ENCODE measurements at regions not wholly inside any gene's neighbourhood (a gene's known extent, or its start where the extent isn't known, plus 50 kb on each side); places are given as distances from the start of the nearest gene placed in this dataset.

DNA sequence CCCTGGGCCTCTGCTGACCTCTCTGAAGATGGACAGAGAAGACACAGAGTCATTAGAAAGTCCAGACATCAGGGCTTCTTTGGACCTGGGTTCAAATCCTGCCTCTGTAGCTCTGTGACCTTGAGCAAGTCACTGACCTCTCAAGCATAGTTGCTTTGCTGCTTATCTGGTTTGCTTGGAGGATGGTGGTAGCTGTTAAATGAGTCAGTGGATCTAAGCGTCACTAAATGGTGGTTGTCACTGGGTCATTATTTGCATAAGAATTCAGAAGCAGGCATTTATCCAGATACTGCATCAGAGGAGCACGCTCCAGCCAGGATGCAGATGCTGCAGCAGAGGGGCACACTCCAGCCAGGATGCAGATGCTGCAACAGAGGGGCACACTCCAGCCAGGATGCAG is 229.2 kb downstream of the GLI2 start:
- no peak overlapping the region for H3K27ac ChIP-seq
- peaks cover 29 to 38% of the 10 kb centered on the region in 2 donors for H3K4me1 ChIP-seq (replicated peaks in 1 of 2)
- in situ Hi-C loops (cut with MboI; ENCODE audit: low pct_unique_long_range_greater_than_20kb in 2 of 9, low sequenced_read_pairs in 9 of 9, unreplicated experiment in 9 of 9) = no loop called here
- no peak for ATAC-seq (replicated peaks in 6 of 8)
- WGBS, 10 experiments = 50 to 100% (median 80%) methylated on average over 1 to 2 of the region's 2 CpGs; no CpG with 5 or more reads in 5 of the 10 experiments
- no peak overlapping the region for H3K4me3 ChIP-seq

DNA sequence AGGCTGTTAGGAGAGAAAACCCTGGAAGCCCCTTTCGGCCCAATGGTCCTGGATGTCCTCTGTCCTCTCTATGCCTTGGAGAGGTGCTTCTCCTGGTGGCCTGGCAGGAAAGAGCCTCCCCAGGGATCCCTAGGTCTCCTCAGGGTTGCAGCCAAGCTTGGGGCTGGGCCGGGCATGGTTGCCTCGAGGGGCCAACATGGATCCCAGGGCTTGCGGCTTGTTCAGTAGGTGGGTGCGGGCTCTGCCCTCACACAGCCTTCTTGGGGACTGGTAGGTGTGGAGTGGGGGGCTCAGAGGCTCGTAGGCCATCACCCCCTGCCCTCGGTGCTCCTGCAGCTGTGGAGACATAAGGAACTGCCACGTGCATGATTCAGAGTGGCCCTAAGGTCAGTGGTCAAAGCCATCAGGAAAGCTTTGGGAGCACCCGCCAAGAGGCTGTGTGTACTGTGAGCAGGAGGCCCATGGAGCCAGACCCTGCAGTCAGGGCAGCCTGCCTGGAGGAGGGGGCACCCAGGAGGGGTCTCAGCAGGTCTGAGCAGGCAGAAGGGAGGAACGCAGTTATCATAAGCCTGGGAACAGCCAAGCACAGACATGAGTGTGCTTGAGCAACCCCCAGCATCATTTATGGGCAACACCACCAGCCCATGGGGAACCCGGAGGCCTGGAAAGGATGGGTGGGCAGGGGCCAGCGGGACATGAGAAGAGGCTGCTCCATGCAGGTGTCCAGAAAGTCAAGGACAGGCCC is 231.0 kb downstream of the GLI2 start:
- 80 to 100% (median 93%) methylated on average over 1 to 7 of the region's 12 CpGs; no CpG with 5 or more reads in 5 of the 10 experiments for WGBS, 10 experiments
- in situ Hi-C loops (cut with MboI; ENCODE audit: low pct_unique_long_range_greater_than_20kb in 2 of 9, low sequenced_read_pairs in 9 of 9, unreplicated experiment in 9 of 9) = no loop called here
- Histone ChIP-seq H3K27ac (no peak overlapping the region), H3K4me1 (replicated peaks in 1 of 2) (peaks cover 20% of the 10 kb centered on the region in 2 donors), H3K4me3 (no peak overlapping the region)
- ATAC-seq (replicated peaks in 6 of 8) = no peak

GRCh38 chr2:120968307-120969015 is 232.8 kb downstream of the GLI2 start:
- Histone ChIP-seq H3K27ac (no peak overlapping the region), H3K4me1 (replicated peaks in 1 of 2) (peaks cover 4 to 13% of the 10 kb centered on the region in 2 donors), H3K4me3 (no peak overlapping the region)
- ATAC-seq (replicated peaks in 6 of 8) = no peak
- WGBS, 10 experiments = 93 to 100% (median 100%) methylated on average over 1 to 8 of the region's 30 CpGs; no CpG with 5 or more reads in 3 of the 10 experiments
- in situ Hi-C loops (cut with MboI; ENCODE audit: low pct_unique_long_range_greater_than_20kb in 2 of 9, low sequenced_read_pairs in 9 of 9, unreplicated experiment in 9 of 9) = no loop called here

DNA sequence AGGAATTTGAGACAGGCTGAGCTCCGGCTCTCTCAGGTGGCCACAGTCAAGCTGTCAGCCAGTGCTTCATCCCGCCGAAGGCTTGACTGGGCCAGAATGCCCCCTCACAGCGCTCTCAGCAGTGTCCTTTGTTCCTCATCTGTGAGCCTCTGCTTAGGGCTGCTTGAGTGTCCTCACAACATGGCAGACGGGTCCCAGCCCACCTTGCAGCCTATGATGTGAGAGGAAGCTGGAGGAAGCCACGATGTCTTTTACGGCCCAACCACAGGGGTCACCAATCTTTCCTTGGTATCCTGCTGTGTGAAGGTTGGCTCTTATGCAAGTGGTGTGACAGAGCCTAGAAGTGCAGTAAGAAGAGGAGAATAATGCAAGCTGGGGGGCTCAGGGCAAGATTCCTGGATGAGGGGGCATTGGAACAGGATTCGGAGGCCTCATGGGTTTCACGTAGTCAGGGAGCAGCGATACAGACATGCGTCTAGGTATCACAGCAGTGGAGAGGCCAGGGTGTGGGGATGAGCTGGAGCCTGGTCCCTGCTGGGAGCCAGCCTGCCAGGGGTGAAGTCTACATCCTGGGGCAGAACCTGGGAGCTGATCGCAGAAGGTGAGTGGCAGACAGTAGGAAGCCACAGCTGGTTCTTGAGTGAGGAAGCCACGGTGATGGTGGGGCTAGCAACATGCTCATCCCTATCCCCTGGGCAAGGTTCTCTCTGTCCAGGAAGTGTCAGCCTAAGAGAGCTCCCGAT is 234.1 kb downstream of the GLI2 start:
- ATAC-seq (replicated peaks in 6 of 8) = no peak
- no peak overlapping the region for H3K27ac ChIP-seq
- 75 to 93% (median 91%) methylated on average over 2 to 8 of the region's 14 CpGs; no CpG with 5 or more reads in 4 of the 10 experiments for WGBS, 10 experiments
- peaks cover 0 to 1% of the 10 kb centered on the region in 2 donors for H3K4me1 ChIP-seq (replicated peaks in 1 of 2)
- in situ Hi-C loops (cut with MboI; ENCODE audit: low pct_unique_long_range_greater_than_20kb in 2 of 9, low sequenced_read_pairs in 9 of 9, unreplicated experiment in 9 of 9) = no loop called here
- H3K4me3 ChIP-seq = no peak overlapping the region

- Histone ChIP-seq H3K27ac (no peak overlapping the region), H3K4me3 (no peak overlapping the region), H3K4me1 (replicated peaks in 1 of 2) (peaks cover 0 to 6% of the 10 kb centered on the region in 2 donors)
- ATAC-seq (replicated peaks in 6 of 8) = no peak
- in situ Hi-C loops (cut with MboI; ENCODE audit: low pct_unique_long_range_greater_than_20kb in 2 of 9, low sequenced_read_pairs in 9 of 9, unreplicated experiment in 9 of 9) = no loop called here
- 93 to 100% (median 95%) methylated on average over 2 to 4 of the region's 12 CpGs; no CpG with 5 or more reads in 7 of the 10 experiments for WGBS, 10 experiments
These were observed 236.2 kb downstream of the GLI2 start for GRCh38 chr2:120971866-120972265.

DNA sequence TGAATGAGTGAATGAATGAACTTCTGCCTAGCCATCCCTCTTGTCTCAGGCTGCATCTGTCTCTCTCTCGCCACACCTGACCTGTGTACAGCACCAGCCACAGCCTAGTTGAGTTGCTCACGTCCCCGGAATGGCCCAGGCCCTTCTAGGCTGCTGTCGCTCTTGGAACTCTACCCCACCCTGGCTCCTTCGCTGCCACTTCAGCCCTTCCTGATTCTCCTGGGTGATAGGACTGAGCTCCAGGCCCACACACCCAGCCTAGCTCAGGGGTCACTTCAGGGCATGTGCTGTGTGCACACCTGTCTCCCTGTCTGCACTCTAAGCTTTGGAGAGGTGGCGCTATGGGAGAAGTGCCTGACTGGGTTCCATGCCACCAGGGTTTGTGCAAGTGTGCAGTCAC is 236.6 kb downstream of the GLI2 start:
- Histone ChIP-seq H3K4me3 (no peak overlapping the region), H3K27ac (no peak overlapping the region), H3K4me1 (replicated peaks in 1 of 2) (peaks cover 0 to 6% of the 10 kb centered on the region in 2 donors)
- no peak for ATAC-seq (replicated peaks in 6 of 8)
- WGBS, 10 experiments = 83 to 100% (median 100%) methylated on average over 1 to 3 of the region's 6 CpGs; no CpG with 5 or more reads in 6 of the 10 experiments
- in situ Hi-C loops (cut with MboI; ENCODE audit: low pct_unique_long_range_greater_than_20kb in 2 of 9, low sequenced_read_pairs in 9 of 9, unreplicated experiment in 9 of 9) = no loop called here

GRCh38 chr2:120973196-120973595 is 237.5 kb downstream of the GLI2 start:
- 80 to 100% (median 96%) methylated on average over 1 to 13 of the region's 17 CpGs; no CpG with 5 or more reads in 6 of the 10 experiments for WGBS, 10 experiments
- Histone ChIP-seq H3K4me1 (replicated peaks in 1 of 2) (peaks cover 0 to 6% of the 10 kb centered on the region in 2 donors), H3K4me3 (no peak overlapping the region), H3K27ac (no peak overlapping the region)
- no peak for ATAC-seq (replicated peaks in 6 of 8)
- in situ Hi-C loops (cut with MboI; ENCODE audit: low pct_unique_long_range_greater_than_20kb in 2 of 9, low sequenced_read_pairs in 9 of 9, unreplicated experiment in 9 of 9) = no loop called here

DNA sequence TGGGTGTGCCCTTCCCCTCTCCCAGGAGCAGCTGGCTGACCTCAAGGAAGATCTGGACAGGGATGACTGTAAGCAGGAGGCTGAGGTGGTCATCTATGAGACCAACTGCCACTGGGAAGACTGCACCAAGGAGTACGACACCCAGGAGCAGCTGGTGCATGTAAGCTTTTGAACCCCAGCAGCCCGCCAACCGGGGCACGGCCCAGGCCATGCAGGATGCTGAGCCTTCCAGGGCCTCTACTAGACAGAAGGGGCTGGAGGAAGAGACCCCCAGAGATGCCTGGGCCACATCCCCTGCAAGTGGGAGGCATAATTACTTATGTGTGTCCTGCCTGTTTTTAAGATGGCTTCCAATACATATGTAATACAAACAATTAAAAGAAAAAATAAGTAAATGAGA is 239.3 kb downstream of the GLI2 start:
- no peak for ATAC-seq (replicated peaks in 6 of 8)
- Histone ChIP-seq H3K4me3 (no peak overlapping the region), H3K4me1 (replicated peaks in 1 of 2) (peaks cover 0 to 6% of the 10 kb centered on the region in 2 donors), H3K27ac (no peak overlapping the region)
- 94 to 100% (median 100%) methylated on average over 1 to 4 of the region's 4 CpGs; no CpG with 5 or more reads in 5 of the 10 experiments for WGBS, 10 experiments
- in situ Hi-C loops (cut with MboI; ENCODE audit: low pct_unique_long_range_greater_than_20kb in 2 of 9, low sequenced_read_pairs in 9 of 9, unreplicated experiment in 9 of 9) = no loop called here

DNA sequence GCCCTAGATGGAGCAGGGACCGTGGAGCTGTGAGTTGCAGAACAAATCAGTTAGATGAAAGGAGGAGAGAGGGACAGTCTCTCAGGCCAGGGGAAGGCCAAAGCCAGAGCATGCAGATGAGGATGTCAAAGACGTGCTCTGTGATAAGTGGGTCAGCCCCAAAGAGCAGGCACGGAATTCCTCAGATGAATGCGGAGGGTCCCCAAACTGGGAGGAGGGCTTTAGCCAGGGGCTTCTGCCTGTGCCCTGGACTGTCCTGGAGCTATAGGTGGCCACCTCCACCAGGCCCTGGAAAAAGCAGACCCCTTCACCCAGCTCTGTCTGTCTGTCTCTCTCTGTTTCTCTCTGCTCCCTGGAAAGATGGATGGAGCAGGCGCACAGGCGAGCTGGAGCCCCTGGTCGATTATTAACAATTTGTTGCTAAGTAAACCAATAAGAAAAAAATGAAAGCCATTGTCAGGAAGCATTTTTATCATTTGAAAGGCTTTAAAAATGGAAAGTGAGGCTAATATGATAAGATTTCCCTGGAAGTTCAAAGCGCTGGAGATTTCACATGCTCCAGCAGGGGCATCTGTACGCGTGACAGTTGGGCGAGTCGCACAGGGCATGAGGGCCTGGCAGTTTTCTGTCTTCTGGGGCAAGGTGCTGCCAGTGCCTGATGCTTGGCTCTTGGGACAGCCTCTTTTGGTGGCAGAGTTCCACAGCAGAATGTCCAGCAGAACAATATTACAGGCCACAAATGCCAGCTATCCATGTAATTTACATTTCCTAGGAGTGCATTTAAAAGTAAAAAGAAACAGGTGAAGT is 241.0 kb downstream of the GLI2 start:
- H3K4me1 ChIP-seq (replicated peaks in 1 of 2) = peaks cover 0 to 6% of the 10 kb centered on the region in 2 donors
- WGBS, 10 experiments = 66 to 100% (median 90%) methylated on average over 1 to 8 of the region's 12 CpGs; no CpG with 5 or more reads in 2 of the 10 experiments
- in situ Hi-C loops (cut with MboI; ENCODE audit: low pct_unique_long_range_greater_than_20kb in 2 of 9, low sequenced_read_pairs in 9 of 9, unreplicated experiment in 9 of 9) = no loop called here
- no peak overlapping the region for H3K27ac ChIP-seq
- no peak overlapping the region for H3K4me3 ChIP-seq
- ATAC-seq (replicated peaks in 6 of 8) = no peak

DNA sequence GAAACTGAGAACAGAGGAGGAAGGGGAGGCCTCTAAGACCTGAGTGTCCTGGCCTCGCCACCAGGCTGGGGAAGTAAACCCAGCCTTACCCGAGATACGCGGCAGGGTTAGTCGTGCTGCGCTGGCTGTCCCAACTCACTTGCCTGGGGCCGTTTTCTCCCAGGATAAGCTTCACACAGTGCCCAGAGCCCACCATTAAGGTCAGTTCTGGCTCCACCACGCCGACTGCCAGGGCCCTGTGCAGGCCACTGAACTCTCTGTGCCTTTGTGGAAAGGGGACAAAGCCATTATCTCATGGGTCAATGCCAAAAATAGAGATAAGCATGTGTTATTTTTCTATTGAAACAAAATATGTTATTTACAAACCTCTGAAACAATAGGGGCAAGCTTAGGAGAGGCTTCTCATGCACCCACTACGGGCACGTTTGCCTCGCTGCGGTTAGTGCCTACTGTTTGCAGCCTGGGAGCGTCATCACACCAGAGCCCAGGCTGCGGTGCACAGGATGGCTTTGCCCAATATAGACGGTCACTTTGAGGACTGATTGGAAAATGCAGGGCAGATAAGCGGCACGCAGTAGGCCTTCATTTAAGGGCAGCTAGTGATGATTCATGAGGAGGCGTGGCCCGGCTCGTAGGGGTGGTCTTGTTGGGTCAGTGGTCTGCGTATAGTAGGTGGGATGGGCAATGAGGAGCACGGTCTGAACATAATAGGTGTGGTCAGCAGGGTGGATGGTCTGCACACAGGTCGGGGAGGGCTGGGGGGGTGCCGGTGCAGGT is 242.1 kb downstream of the GLI2 start:
- WGBS, 10 experiments = 79 to 100% (median 94%) methylated on average over 1 to 5 of the region's 25 CpGs; no CpG with 5 or more reads in 6 of the 10 experiments
- no peak for ATAC-seq (replicated peaks in 6 of 8)
- Histone ChIP-seq H3K4me1 (replicated peaks in 1 of 2) (peaks cover 0 to 6% of the 10 kb centered on the region in 2 donors), H3K27ac (no peak overlapping the region), H3K4me3 (no peak overlapping the region)
- in situ Hi-C loops (cut with MboI; ENCODE audit: low pct_unique_long_range_greater_than_20kb in 2 of 9, low sequenced_read_pairs in 9 of 9, unreplicated experiment in 9 of 9) = no loop called here

GRCh38 chr2:120978359-120979050 is 242.8 kb downstream of the GLI2 start:
- WGBS, 10 experiments = 97 to 100% (median 100%) methylated on average over 1 to 7 of the region's 20 CpGs; no CpG with 5 or more reads in 5 of the 10 experiments
- Histone ChIP-seq H3K4me1 (replicated peaks in 1 of 2) (peaks cover 0 to 6% of the 10 kb centered on the region in 2 donors), H3K4me3 (no peak overlapping the region), H3K27ac (no peak overlapping the region)
- ATAC-seq (replicated peaks in 6 of 8) = no peak
- in situ Hi-C loops (cut with MboI; ENCODE audit: low pct_unique_long_range_greater_than_20kb in 2 of 9, low sequenced_read_pairs in 9 of 9, unreplicated experiment in 9 of 9) = no loop called here

Data from motor neuron (in vitro differentiated cells).